Suprapubic skin (tissue), 4 donors: ENCODE measurements at regions not wholly inside any gene's neighbourhood (a gene's known extent, or its start where the extent isn't known, plus 50 kb on each side); places are given as distances from the start of the nearest gene placed in this dataset.

Experiments used
- DNase-seq, 2 donors: peaks; one replicate each; pipeline ENCODE4 v3.0.0-alpha.2; 2019; ENCODE audit warnings: low spot score in 2 of 2
- H3K27ac ChIP-seq: fragments of 200-600 bp; sonication (generic); one replicate; pipeline ENCODE4 v1.5.1; 2019
- H3K27me3 ChIP-seq: fragments of 200-600 bp; sonication (generic); one replicate; pipeline ENCODE4 v1.5.1; 2019
- H3K36me3 ChIP-seq: fragments of 200-600 bp; sonication (generic); one replicate; pipeline ENCODE4 v1.5.1; 2019
- H3K4me1 ChIP-seq: fragments of 200-600 bp; sonication (generic); one replicate; pipeline ENCODE4 v1.5.1; 2019
- H3K4me3 ChIP-seq: fragments of 200-600 bp; sonication (generic); one replicate; pipeline ENCODE4 v1.5.1; 2019; ENCODE audit warnings: mild to moderate bottlenecking
- H3K9me3 ChIP-seq: fragments of 200-600 bp; sonication (generic); one replicate; pipeline ENCODE4 v1.5.1; 2019
- CTCF ChIP-seq, 2 donors: fragments of 200-600 bp in 1 of 2; fragments of 450-650 bp in 1 of 2; sonication (generic) in 1 of 2; IDR thresholded peaks; one replicate each; pipeline ENCODE4 v1.5.1; 2016 to 2019; ENCODE audit warnings: antibody characterized with exemption in 2 of 2, mild to moderate bottlenecking in 1 of 2, moderate library complexity in 1 of 2
- EP300 ChIP-seq: sonication (generic); formaldehyde crosslinking; IDR thresholded peaks from one replicate; pipeline ENCODE4 v1.6.1; 2017; ENCODE audit warnings: antibody characterized with exemption
- POLR2A ChIP-seq, 2 donors: fragments of 450-650 bp; IDR thresholded peaks; one replicate each; pipeline ENCODE4 v1.6.1; 2017; ENCODE audit warnings: antibody characterized with exemption in 2 of 2, mild to moderate bottlenecking in 2 of 2, moderate library complexity in 2 of 2
- POLR2AphosphoS5 ChIP-seq, 3 donors: sonication (generic); formaldehyde crosslinking; IDR thresholded peaks; one replicate each; pipeline ENCODE4 v1.6.1; 2017; ENCODE audit warnings: antibody characterized with exemption in 3 of 3
- WGBS: methylation state at CpG from one replicate; pipeline ENCODE4 v1.1.5; 2018; 5-methylcytosine and 5-hydroxymethylcytosine counted together

GRCh38 chr15:35657679-35658311, 111.8 kb upstream of the DPH6 start:
- no peaks in the 10 kb centered on the region for H3K36me3 ChIP-seq
- TF ChIP-seq EP300 (no peak), POLR2AphosphoS5 (IDR thresholded peaks at IDR 0.05) (no peak), POLR2A (IDR thresholded peaks at IDR 0.05) (no peak), CTCF (IDR thresholded peaks at IDR 0.05) (no peak)
- DNase-seq, result no peak
- no peak overlapping the region for H3K4me3 ChIP-seq
- H3K27me3 ChIP-seq, result no peaks in the 10 kb centered on the region
- 14% methylated on average over 4 of the region's 4 CpGs for WGBS
- no peaks in the 10 kb centered on the region for H3K9me3 ChIP-seq
- no peak overlapping the region for H3K27ac ChIP-seq
- no peaks in the 10 kb centered on the region for H3K4me1 ChIP-seq

DNA sequence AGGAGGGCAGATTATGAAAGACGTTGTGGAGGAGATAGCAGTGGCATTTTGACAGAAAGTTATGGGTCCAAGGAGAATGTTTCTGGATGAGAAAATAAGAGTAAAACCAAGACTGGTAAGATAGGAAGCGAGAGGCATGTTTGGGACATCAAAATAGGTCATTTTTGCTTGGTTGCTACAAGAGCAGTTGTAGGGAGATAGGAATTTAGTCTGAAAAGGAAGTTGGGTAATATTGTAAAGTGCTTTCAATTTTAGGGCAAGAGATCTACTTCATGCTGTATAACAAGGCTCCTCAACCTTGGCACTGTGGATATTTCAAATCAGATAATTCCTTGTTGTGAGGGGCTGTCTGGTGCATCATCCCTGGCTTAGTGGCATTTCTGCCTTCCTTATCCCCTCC, 118.0 kb upstream of the DPH6 start:
- TF ChIP-seq POLR2A (IDR thresholded peaks at IDR 0.05), result no peak
- H3K36me3 ChIP-seq, result no peaks in the 10 kb centered on the region
- DNase-seq, result no peak
- H3K4me3 ChIP-seq, result no peak overlapping the region
- no peaks in the 10 kb centered on the region for H3K27me3 ChIP-seq
- peaks cover 6% of the 10 kb centered on the region for H3K4me1 ChIP-seq
- no peak overlapping the region for H3K27ac ChIP-seq
- 83% methylated on average over 2 of the region's 2 CpGs for WGBS
- H3K9me3 ChIP-seq, result no peaks in the 10 kb centered on the region

GRCh38 chr15:35665896-35666536, 120.1 kb upstream of the DPH6 start:
- TF ChIP-seq EP300 (no peak), POLR2AphosphoS5 (IDR thresholded peaks at IDR 0.05) (no peak), POLR2A (IDR thresholded peaks at IDR 0.05) (no peak), CTCF (IDR thresholded peaks at IDR 0.05) (no peak)
- Histone ChIP-seq H3K9me3 (no peaks in the 10 kb centered on the region), H3K27me3 (no peaks in the 10 kb centered on the region), H3K36me3 (no peaks in the 10 kb centered on the region), H3K4me3 (no peak overlapping the region), H3K4me1 (peaks cover 6% of the 10 kb centered on the region), H3K27ac (peak overlapping the region; percentile 56)
- 55% methylated on average over 9 of the region's 9 CpGs for WGBS
- DNase-seq, result peak; percentile 74 to 81

GRCh38 chr15:35667908-35668307, 121.9 kb upstream of the DPH6 start:
- Histone ChIP-seq H3K4me3 (no peak overlapping the region), H3K27ac (no peak overlapping the region), H3K9me3 (no peaks in the 10 kb centered on the region), H3K27me3 (no peaks in the 10 kb centered on the region), H3K36me3 (no peaks in the 10 kb centered on the region), H3K4me1 (peaks cover 6% of the 10 kb centered on the region)
- TF ChIP-seq POLR2A (IDR thresholded peaks at IDR 0.05), result no peak
- TF ChIP-seq EP300, result no peak
- TF ChIP-seq POLR2AphosphoS5 (IDR thresholded peaks at IDR 0.05), result no peak
- no peak for TF ChIP-seq CTCF (IDR thresholded peaks at IDR 0.05)
- no peak for DNase-seq
- 83% methylated on average over 1 of the region's 1 CpG for WGBS

DNA sequence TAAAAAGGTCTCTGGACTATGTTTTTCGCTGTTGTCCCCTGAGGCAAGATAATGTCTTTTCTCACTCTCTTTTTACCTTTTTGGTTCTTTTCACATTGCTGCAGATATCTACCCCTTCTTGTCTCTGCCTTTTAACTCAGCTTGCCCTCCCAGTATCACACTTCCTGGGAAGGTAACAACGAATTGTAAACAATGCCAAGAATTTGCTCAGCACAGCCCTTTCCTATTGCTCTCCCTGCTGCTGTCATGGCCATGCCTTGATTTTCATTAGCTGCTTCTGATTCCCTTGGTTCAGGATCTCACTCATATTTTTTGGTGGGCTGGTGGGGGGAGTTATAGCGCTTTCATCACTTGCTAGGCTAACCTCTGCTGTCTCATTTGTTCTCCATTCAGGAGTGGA, 123.1 kb upstream of the DPH6 start:
- H3K9me3 ChIP-seq, result no peaks in the 10 kb centered on the region
- H3K27ac ChIP-seq, result no peak overlapping the region
- 65% methylated on average over 3 of the region's 3 CpGs for WGBS
- no peak for DNase-seq
- peaks cover 11% of the 10 kb centered on the region for H3K4me1 ChIP-seq
- no peaks in the 10 kb centered on the region for H3K27me3 ChIP-seq
- no peak overlapping the region for H3K4me3 ChIP-seq
- no peaks in the 10 kb centered on the region for H3K36me3 ChIP-seq
- TF ChIP-seq CTCF (IDR thresholded peaks at IDR 0.05), result no peak
- TF ChIP-seq EP300, result no peak
- no peak for TF ChIP-seq POLR2AphosphoS5 (IDR thresholded peaks at IDR 0.05)
- TF ChIP-seq POLR2A (IDR thresholded peaks at IDR 0.05), result no peak
